ENCODE measurements at regions not wholly inside any gene's neighbourhood (a gene's known extent, or its start where the extent isn't known, plus 50 kb on each side); places are given as distances from the start of the nearest gene placed in this dataset.

DNA sequence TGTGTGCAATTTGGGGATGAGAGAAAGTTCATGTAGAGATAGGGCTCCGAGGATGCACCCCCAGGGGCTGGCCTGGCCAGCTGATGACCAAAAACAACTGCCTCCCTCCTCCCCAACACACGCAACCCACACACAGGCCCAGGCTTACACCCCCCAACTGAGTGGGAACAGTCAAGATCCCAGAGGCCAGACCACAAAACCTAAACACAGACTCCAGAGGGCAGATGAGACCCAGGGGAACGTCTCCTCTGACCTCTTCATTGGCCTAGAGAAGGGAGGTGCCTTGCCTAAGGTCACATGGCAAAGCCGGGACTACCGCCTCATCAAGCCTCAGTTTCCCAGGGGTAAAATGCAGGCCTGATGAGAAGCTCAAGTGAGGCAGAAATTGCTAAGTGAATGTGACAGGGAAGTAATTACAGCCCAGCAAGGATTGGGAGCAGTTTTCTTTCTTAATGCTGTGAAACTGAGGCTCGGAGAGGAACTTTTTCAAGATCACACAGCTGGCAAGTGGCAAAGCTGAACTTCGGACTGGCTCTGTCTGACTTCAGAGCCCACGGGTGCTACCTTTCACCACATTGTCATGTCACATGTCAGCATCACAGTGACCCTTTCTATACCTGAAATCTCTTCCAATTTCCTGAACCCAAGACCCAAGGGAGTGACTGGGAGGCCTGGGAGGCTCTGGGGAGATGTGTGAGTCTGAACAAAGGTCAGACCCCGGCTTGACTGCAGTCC lies 69.9 kb upstream of the WNT11 start:
- no peak for DNase-seq

DNA sequence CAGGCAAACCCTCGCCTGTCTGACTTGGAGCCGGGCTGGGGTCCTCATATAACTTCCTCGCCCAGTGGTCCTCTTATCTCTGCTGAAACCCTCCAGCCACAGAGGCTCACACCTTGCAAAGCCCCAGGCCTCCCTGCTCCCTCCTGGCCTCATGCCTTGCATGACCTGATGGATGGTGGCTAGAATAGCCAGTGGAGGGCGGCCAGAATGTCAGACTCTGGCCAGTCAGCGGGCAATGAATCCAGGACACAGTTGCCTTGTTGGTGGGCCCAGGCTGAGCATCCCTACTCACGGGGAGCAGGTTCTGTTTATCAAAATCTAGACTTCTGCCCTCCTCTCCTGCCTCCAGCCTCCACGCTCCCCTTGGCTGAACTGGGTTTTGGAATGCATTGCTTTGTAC lies 69.1 kb upstream of the WNT11 start:
- DNase-seq = no peak

- no peak for DNase-seq
Observed at GRCh38 chr11:76271068-76271467, 64.8 kb upstream of the WNT11 start.

GRCh38 chr11:76270389-76270788 lies 64.1 kb upstream of the WNT11 start:
- DNase-seq = no peak

- no peak for DNase-seq
Observed at GRCh38 chr11:76269661-76270261, 63.5 kb upstream of the WNT11 start.

DNA sequence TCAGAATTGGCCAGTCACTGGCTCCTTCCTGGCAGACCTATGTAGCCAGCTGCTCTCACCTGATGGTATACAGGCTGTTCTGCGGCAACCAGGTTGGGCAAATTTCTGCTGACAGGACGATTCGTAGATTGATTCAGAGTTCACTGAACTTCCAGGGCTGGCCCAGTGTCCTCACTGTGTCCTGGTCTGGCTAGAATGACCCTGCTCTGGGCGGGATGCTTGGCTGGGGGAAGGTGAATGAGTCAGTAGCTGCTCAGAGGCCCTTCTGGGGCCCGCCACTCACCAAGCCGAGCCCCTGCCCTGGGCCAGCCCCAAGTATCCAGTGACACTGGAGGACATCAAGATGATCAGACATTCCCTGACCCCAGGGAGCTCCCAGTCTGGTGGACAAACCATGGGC lies 62.9 kb upstream of the WNT11 start:
- no peak for DNase-seq

DNA sequence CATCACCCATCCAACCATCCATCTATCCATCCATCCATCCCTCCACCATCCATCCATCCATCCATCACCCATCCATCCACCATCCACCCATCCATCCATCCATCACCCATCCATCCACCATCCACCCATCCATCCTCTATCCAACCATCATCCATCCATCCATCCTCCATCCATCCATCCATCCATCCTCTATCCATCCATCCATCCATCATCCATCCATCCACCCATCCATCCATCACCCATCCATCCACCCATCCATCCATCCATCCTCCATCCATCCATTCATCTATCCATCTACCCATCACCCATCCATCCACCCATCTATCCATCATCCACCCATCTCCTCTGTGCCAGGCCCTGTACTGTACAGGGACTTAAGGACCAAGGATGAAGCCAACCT lies 62.2 kb upstream of the WNT11 start:
- no peak for DNase-seq

- no peak for DNase-seq
Observed at GRCh38 chr11:76267556-76267955, 61.3 kb upstream of the WNT11 start.

DNA sequence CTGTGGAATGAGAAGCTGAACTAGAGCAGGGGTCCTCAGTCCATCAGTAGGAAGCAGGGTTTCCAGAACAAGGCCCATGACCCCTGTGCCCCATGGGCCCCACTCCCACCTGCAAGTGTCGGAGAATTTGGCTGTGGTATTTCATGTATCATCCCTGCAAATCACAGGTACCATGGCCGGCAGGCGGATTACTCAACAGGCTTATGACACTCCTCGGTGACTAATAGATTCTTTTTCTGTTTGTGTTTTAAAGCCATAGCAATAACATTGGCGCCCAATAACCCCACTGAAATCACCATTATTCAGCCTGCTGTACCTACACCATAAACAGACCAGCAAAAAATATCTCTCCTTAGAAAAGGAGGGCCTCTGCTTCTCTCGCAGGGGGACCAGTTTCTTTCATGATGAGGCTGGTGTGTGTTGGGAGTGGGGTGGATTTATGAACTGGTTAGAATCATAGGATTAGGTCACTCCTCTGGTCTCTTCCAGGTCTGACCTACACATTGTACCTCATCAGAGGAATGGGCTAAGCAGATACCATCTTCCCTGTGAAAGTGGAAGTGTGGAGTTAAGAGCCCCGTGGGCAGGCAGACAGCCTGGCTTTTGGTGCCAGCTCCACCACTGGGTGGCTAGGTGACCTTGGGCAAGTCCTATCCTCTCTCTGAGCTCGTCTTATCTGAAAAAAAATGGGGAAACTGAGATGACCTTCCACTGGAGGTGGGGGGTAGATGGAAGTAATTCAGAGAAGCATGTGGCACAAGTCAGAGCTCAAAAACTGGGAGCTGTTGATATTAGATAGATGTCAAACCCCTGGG lies 60.2 kb upstream of the WNT11 start:
- no peak for DNase-seq

GRCh38 chr11:76265771-76266241 lies 59.5 kb upstream of the WNT11 start:
- no peak for DNase-seq

DNA sequence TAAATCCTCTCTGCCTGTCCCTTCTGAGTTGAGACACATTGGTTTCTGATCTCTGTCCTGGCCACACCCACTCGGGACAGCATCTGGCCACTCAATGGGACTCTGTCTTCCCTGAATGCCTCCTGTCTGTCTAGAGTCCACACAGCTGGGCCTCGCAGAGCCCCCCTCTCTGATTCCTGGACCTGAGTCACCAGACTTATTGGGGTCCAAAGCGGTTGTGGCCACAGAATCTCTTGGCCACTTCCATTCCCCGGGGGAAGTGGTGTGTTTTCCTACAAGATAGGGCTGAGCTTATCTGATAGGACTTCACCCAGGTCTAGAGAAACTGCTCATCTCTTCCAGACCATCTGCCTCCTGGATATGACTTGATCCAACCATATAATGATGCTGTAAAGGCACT lies 57.4 kb upstream of the WNT11 start:
- DNase-seq = no peak

DNA sequence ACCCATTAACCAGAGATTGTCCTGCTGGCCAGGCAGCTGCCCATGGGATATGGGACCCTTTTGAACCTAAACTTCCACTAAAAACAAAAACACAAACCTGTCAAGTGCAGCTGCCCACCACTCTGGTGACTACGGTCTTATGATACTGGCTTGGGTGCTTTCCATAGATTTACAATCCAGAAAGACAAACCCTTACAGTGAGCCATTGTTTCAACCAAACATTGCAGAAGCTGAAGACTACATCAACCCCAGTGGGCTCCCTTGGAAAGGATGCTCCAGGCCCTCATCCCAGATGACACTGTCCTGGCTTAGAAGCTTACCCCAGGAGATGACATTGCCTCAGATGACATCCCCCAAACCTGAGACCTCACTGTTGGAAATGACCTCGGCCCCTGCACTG lies 56.9 kb upstream of the WNT11 start:
- no peak for DNase-seq

GRCh38 chr11:76260296-76260925 lies 54.1 kb upstream of the WNT11 start:
- no peak for DNase-seq

DNA sequence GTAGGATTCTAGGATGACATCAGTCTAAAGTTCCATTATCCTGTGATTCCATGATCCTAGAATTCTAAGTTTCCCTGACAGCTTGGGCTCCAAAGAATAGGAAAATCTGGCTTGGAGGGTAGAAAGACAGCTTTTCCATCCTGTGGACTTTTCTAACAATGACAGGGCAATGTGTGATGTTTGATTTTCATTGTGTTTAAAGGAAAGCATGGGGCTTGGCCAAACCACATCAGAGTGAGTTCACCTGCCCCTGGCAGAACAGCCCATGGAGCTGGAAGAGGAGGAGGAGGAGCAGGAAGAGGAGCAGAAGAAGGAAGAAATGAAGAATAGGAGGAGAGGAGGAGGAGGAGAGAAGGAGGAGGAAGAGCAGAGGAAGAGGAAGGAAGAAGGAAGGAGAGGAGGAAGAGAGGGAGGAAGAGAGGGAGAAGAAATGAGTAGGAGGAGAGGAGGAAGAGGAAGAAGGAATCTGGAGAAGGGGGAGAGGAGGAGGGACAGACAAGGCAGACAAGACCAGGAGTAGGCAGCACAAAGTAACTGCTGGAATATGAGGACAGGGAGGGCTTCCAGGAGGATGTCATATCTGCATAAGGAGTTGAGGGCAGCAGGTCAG lies 53.1 kb upstream of the WNT11 start:
- no peak for DNase-seq

DNA sequence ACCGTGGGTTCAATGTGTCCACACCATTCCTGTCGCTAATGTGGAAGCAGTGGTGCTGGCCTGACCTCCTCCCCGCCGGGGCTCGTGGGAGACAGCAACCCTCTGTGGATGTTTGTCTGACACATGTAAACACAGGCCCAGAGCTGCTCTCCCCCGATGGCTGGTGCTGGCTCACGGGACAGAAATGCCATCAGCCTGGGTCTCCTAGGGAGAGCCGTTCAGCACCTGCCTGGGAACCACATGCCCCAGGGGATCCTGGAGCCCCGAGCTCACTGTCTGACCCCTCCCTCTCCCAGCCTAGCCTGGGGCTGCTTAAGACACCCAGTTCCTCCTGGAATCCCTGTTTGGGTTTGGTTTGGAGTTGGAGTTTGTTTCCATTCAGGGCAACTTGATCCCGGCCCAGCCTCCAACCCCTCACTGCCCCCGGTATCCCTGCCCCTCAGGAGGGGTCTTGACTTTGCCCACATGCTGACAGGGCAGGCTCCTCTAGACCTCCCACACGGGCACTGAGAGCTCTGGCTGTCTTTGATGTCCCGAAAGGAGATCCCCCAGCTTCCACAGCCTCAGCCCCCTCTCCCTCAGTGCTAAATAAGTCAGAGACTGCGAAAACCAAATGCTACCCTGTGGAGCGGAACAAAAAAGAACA lies 50.9 kb upstream of the WNT11 start:
- no peak for DNase-seq

DNA sequence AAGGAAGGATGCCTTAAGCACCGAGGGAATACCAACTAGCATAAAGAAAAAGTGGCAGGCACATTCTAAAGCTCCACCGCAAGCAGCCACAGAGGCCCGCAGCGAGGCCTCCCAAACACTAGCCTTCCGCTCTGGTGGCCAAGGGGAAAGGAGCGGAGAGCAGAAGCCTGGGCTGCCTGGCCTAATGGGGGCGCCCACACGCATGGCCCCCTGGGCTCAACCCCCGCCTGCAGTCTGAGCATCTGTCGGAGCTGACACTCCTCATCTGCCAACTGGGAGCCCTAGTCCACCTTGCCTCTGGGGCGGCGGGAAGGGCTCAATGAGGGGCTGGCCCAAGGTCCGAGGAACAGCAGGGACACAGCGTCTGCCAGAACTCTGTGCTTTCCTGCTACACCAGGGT lies 50.1 kb upstream of the WNT11 start:
- no peak for DNase-seq
